ENCODE measurements at regions not wholly inside any gene's neighbourhood (a gene's known extent, or its start where the extent isn't known, plus 50 kb on each side); places are given as distances from the start of the nearest gene placed in this dataset.

GRCh38 chr18:76081536-76081935 lies 413.5 kb downstream of the ZNF516 start:
- no CpG with 5 or more reads among the region's 12 CpGs for WGBS (ENCODE audit: insufficient coverage, low lambda C conversion rate)
- Histone ChIP-seq H3K4me1 (ENCODE audit: control insufficient read depth, insufficient read depth, low read length) (no peaks in the 10 kb centered on the region), H3K36me3 (ENCODE audit: control insufficient read depth, insufficient read depth, low read length) (no peaks in the 10 kb centered on the region), H3K9me3 (ENCODE audit: control insufficient read depth, low read depth, low read length) (peaks cover 3% of the 10 kb centered on the region), H3K27me3 (ENCODE audit: control insufficient read depth, insufficient read depth, low read length) (no peaks in the 10 kb centered on the region), H3K4me3 (ENCODE audit: low read length) (no peak overlapping the region), H3K27ac (ENCODE audit: low read length) (no peak overlapping the region)
- no peak for DNase-seq

- Histone ChIP-seq H3K27ac (ENCODE audit: low read length) (no peak overlapping the region), H3K27me3 (ENCODE audit: control insufficient read depth, insufficient read depth, low read length) (no peaks in the 10 kb centered on the region), H3K36me3 (ENCODE audit: control insufficient read depth, insufficient read depth, low read length) (no peaks in the 10 kb centered on the region), H3K4me1 (ENCODE audit: control insufficient read depth, insufficient read depth, low read length) (no peaks in the 10 kb centered on the region), H3K4me3 (ENCODE audit: low read length) (no peak overlapping the region), H3K9me3 (ENCODE audit: control insufficient read depth, low read depth, low read length) (peaks cover 3% of the 10 kb centered on the region)
- DNase-seq: no peak
- WGBS (ENCODE audit: insufficient coverage, low lambda C conversion rate): no CpG with 5 or more reads among the region's 9 CpGs
These were observed 414.6 kb downstream of the ZNF516 start for GRCh38 chr18:76080430-76080829.

- DNase-seq: no peak
- no peaks in the 10 kb centered on the region for H3K27me3 ChIP-seq (ENCODE audit: control insufficient read depth, insufficient read depth, low read length)
- H3K4me1 ChIP-seq (ENCODE audit: control insufficient read depth, insufficient read depth, low read length): no peaks in the 10 kb centered on the region
- no peak overlapping the region for H3K27ac ChIP-seq (ENCODE audit: low read length)
- no CpG with 5 or more reads among the region's 4 CpGs for WGBS (ENCODE audit: insufficient coverage, low lambda C conversion rate)
- no peak overlapping the region for H3K4me3 ChIP-seq (ENCODE audit: low read length)
- H3K36me3 ChIP-seq (ENCODE audit: control insufficient read depth, insufficient read depth, low read length): no peaks in the 10 kb centered on the region
- no peaks in the 10 kb centered on the region for H3K9me3 ChIP-seq (ENCODE audit: control insufficient read depth, low read depth, low read length)
These were observed 419.3 kb downstream of the ZNF516 start for GRCh38 chr18:76075777-76076176.

GRCh38 chr18:76064998-76065397 lies 430.0 kb downstream of the ZNF516 start:
- WGBS (ENCODE audit: insufficient coverage, low lambda C conversion rate): 38% methylated on average over 1 of the region's 6 CpGs
- Histone ChIP-seq H3K4me1 (ENCODE audit: control insufficient read depth, insufficient read depth, low read length) (no peaks in the 10 kb centered on the region), H3K27me3 (ENCODE audit: control insufficient read depth, insufficient read depth, low read length) (no peaks in the 10 kb centered on the region), H3K36me3 (ENCODE audit: control insufficient read depth, insufficient read depth, low read length) (no peaks in the 10 kb centered on the region), H3K9me3 (ENCODE audit: control insufficient read depth, low read depth, low read length) (no peaks in the 10 kb centered on the region), H3K4me3 (ENCODE audit: low read length) (no peak overlapping the region), H3K27ac (ENCODE audit: low read length) (no peak overlapping the region)
- no peak for DNase-seq

GRCh38 chr18:76058146-76058545 lies 436.9 kb downstream of the ZNF516 start:
- no CpG with 5 or more reads among the region's 10 CpGs for WGBS (ENCODE audit: insufficient coverage, low lambda C conversion rate)
- no peaks in the 10 kb centered on the region for H3K9me3 ChIP-seq (ENCODE audit: control insufficient read depth, low read depth, low read length)
- H3K27ac ChIP-seq (ENCODE audit: low read length): no peak overlapping the region
- H3K27me3 ChIP-seq (ENCODE audit: control insufficient read depth, insufficient read depth, low read length): no peaks in the 10 kb centered on the region
- H3K4me3 ChIP-seq (ENCODE audit: low read length): no peak overlapping the region
- no peaks in the 10 kb centered on the region for H3K36me3 ChIP-seq (ENCODE audit: control insufficient read depth, insufficient read depth, low read length)
- no peak for DNase-seq
- H3K4me1 ChIP-seq (ENCODE audit: control insufficient read depth, insufficient read depth, low read length): no peaks in the 10 kb centered on the region

- no peak for DNase-seq
- H3K9me3 ChIP-seq (ENCODE audit: control insufficient read depth, low read depth, low read length): no peaks in the 10 kb centered on the region
- no peak overlapping the region for H3K4me3 ChIP-seq (ENCODE audit: low read length)
- no peaks in the 10 kb centered on the region for H3K36me3 ChIP-seq (ENCODE audit: control insufficient read depth, insufficient read depth, low read length)
- no peak overlapping the region for H3K27ac ChIP-seq (ENCODE audit: low read length)
- H3K4me1 ChIP-seq (ENCODE audit: control insufficient read depth, insufficient read depth, low read length): no peaks in the 10 kb centered on the region
- H3K27me3 ChIP-seq (ENCODE audit: control insufficient read depth, insufficient read depth, low read length): no peaks in the 10 kb centered on the region
- WGBS (ENCODE audit: insufficient coverage, low lambda C conversion rate): no CpG with 5 or more reads among the region's 16 CpGs
These were observed 437.7 kb downstream of the ZNF516 start for GRCh38 chr18:76057386-76057785.

GRCh38 chr18:76056471-76057110 lies 438.5 kb downstream of the ZNF516 start:
- H3K36me3 ChIP-seq (ENCODE audit: control insufficient read depth, insufficient read depth, low read length): no peaks in the 10 kb centered on the region
- no peaks in the 10 kb centered on the region for H3K4me1 ChIP-seq (ENCODE audit: control insufficient read depth, insufficient read depth, low read length)
- DNase-seq: no peak
- WGBS (ENCODE audit: insufficient coverage, low lambda C conversion rate): no CpG with 5 or more reads among the region's 13 CpGs
- no peak overlapping the region for H3K4me3 ChIP-seq (ENCODE audit: low read length)
- H3K27me3 ChIP-seq (ENCODE audit: control insufficient read depth, insufficient read depth, low read length): no peaks in the 10 kb centered on the region
- H3K27ac ChIP-seq (ENCODE audit: low read length): no peak overlapping the region
- no peaks in the 10 kb centered on the region for H3K9me3 ChIP-seq (ENCODE audit: control insufficient read depth, low read depth, low read length)

- 100% methylated on average over 1 of the region's 9 CpGs for WGBS (ENCODE audit: insufficient coverage, low lambda C conversion rate)
- Histone ChIP-seq H3K36me3 (ENCODE audit: control insufficient read depth, insufficient read depth, low read length) (no peaks in the 10 kb centered on the region), H3K27ac (ENCODE audit: low read length) (no peak overlapping the region), H3K27me3 (ENCODE audit: control insufficient read depth, insufficient read depth, low read length) (no peaks in the 10 kb centered on the region), H3K4me1 (ENCODE audit: control insufficient read depth, insufficient read depth, low read length) (no peaks in the 10 kb centered on the region), H3K9me3 (ENCODE audit: control insufficient read depth, low read depth, low read length) (no peaks in the 10 kb centered on the region), H3K4me3 (ENCODE audit: low read length) (no peak overlapping the region)
- DNase-seq: no peak
These were observed 439.5 kb downstream of the ZNF516 start for GRCh38 chr18:76055578-76055977.

GRCh38 chr18:76055025-76055424 lies 440.0 kb downstream of the ZNF516 start:
- no CpG with 5 or more reads among the region's 9 CpGs for WGBS (ENCODE audit: insufficient coverage, low lambda C conversion rate)
- no peak for DNase-seq

GRCh38 chr18:76054156-76054555 lies 440.9 kb downstream of the ZNF516 start:
- H3K9me3 ChIP-seq (ENCODE audit: control insufficient read depth, low read depth, low read length): no peaks in the 10 kb centered on the region
- H3K27me3 ChIP-seq (ENCODE audit: control insufficient read depth, insufficient read depth, low read length): no peaks in the 10 kb centered on the region
- H3K27ac ChIP-seq (ENCODE audit: low read length): no peak overlapping the region
- no CpG with 5 or more reads among the region's 5 CpGs for WGBS (ENCODE audit: insufficient coverage, low lambda C conversion rate)
- H3K4me3 ChIP-seq (ENCODE audit: low read length): no peak overlapping the region
- no peaks in the 10 kb centered on the region for H3K4me1 ChIP-seq (ENCODE audit: control insufficient read depth, insufficient read depth, low read length)
- no peaks in the 10 kb centered on the region for H3K36me3 ChIP-seq (ENCODE audit: control insufficient read depth, insufficient read depth, low read length)
- DNase-seq: no peak

More at GRCh38 chr18:76055025-76055424, 440.0 kb downstream of the ZNF516 start:
- no peaks in the 10 kb centered on the region for H3K9me3 ChIP-seq (ENCODE audit: control insufficient read depth, low read depth, low read length)
- H3K27ac ChIP-seq (ENCODE audit: low read length): no peak overlapping the region
- H3K4me1 ChIP-seq (ENCODE audit: control insufficient read depth, insufficient read depth, low read length): no peaks in the 10 kb centered on the region
- no peaks in the 10 kb centered on the region for H3K36me3 ChIP-seq (ENCODE audit: control insufficient read depth, insufficient read depth, low read length)
- H3K4me3 ChIP-seq (ENCODE audit: low read length): no peak overlapping the region
- H3K27me3 ChIP-seq (ENCODE audit: control insufficient read depth, insufficient read depth, low read length): no peaks in the 10 kb centered on the region

- Histone ChIP-seq H3K9me3 (ENCODE audit: control insufficient read depth, low read depth, low read length) (no peaks in the 10 kb centered on the region), H3K4me3 (ENCODE audit: low read length) (no peak overlapping the region), H3K4me1 (ENCODE audit: control insufficient read depth, insufficient read depth, low read length) (no peaks in the 10 kb centered on the region), H3K27me3 (ENCODE audit: control insufficient read depth, insufficient read depth, low read length) (no peaks in the 10 kb centered on the region), H3K27ac (ENCODE audit: low read length) (no peak overlapping the region), H3K36me3 (ENCODE audit: control insufficient read depth, insufficient read depth, low read length) (no peaks in the 10 kb centered on the region)
- no peak for DNase-seq
- 100% methylated on average over 1 of the region's 8 CpGs for WGBS (ENCODE audit: insufficient coverage, low lambda C conversion rate)
These were observed 441.5 kb downstream of the ZNF516 start for GRCh38 chr18:76053551-76053950.
